ENCODE measurements at regions not wholly inside any gene's neighbourhood (a gene's known extent, or its start where the extent isn't known, plus 50 kb on each side); places are given as distances from the start of the nearest gene placed in this dataset.

GRCh38 chr22:46035380-46035741, 58.4 kb upstream of the WNT7B start:
- Mint-ChIP-seq H3K4me3 (peak overlapping the region; percentile 83), H3K27me3 (ENCODE audit: insufficient read depth, low read depth, poor library complexity) (peaks cover 13% of the 10 kb centered on the region), H3K9me3 (no peaks in the 10 kb centered on the region), H3K36me3 (ENCODE audit: low read depth) (no peaks in the 10 kb centered on the region), H3K4me1 (peaks cover 38% of the 10 kb centered on the region), H3K27ac (peak overlapping the region; percentile 65; the same call in 1 of the 2 replicates)
- no peaks in the 10 kb centered on the region for H3K27me3 ChIP-seq (ENCODE audit: insufficient read depth)
- H3K27ac ChIP-seq (ENCODE audit: low read depth) = no peak overlapping the region
- no peak for DNase-seq (ENCODE audit: low spot score)
- peak overlapping the region; percentile 81 for H3K4me2 ChIP-seq
- no peaks in the 10 kb centered on the region for H3K79me2 ChIP-seq (replicated peaks; ENCODE audit: insufficient read depth)
- peak overlapping the region; percentile 72 for H2AFZ ChIP-seq
- ATAC-seq = no peak
- H3K4me3 ChIP-seq = peak overlapping the region; percentile 65
- peaks cover 4% of the 10 kb centered on the region; the same call in 1 of the 2 replicates for H3F3A ChIP-seq (replicated peaks; ENCODE audit: low read depth)
- H3K9me2 ChIP-seq (ENCODE audit: insufficient read depth) = no peaks in the 10 kb centered on the region
- peaks cover 22% of the 10 kb centered on the region for H3K4me1 ChIP-seq (ENCODE audit: insufficient read depth)
- no peaks in the 10 kb centered on the region for H4K20me1 ChIP-seq (replicated peaks; ENCODE audit: insufficient read depth)
- no peaks in the 10 kb centered on the region for H3K36me3 ChIP-seq (ENCODE audit: insufficient read depth)
- no peak for TF ChIP-seq ZNF114 (CRISPR knock-in tag; IDR thresholded peaks at IDR 0.05)
- no peak for TF ChIP-seq EZH2phosphoT487 (IDR thresholded peaks at IDR 0.05; ENCODE audit: unreplicated experiment)
- TF ChIP-seq POLR2AphosphoS5 (IDR thresholded peaks at IDR 0.05; ENCODE audit: low read depth) = no peak; the same call in 1 of the 2 replicates
- no peak for TF ChIP-seq ZNF331 (CRISPR knock-in tag; IDR thresholded peaks at IDR 0.05; ENCODE audit: low read depth)
- TF ChIP-seq REST (IDR thresholded peaks at IDR 0.05; ENCODE audit: unreplicated experiment) = no peak
- no peak for TF ChIP-seq JUNB (IDR thresholded peaks at IDR 0.05; ENCODE audit: unreplicated experiment)
- TF ChIP-seq NANOG (IDR thresholded peaks at IDR 0.05; ENCODE audit: borderline replicate concordance) = no peak
- TF ChIP-seq ETS1 (IDR thresholded peaks at IDR 0.05) = no peak
- TF ChIP-seq CTCF (conservative IDR thresholded peaks at IDR 0.05; ENCODE audit: low read depth in 2 of 2) = no peak
- TF ChIP-seq CREB1 (CRISPR knock-in tag; IDR thresholded peaks at IDR 0.05; ENCODE audit: low read depth) = no peak
- TF ChIP-seq ZNF462 (CRISPR knock-in tag; IDR thresholded peaks at IDR 0.05) = no peak
- no peak for TF ChIP-seq STAT1 (IDR thresholded peaks at IDR 0.05; ENCODE audit: unreplicated experiment)
- no peak for TF ChIP-seq EZH2 (IDR thresholded peaks at IDR 0.05; ENCODE audit: low read depth, unreplicated experiment)

Data from GM23338 (cell line).